AG04449 (cell line): ENCODE measurements at regions not wholly inside any gene's neighbourhood (a gene's known extent, or its start where the extent isn't known, plus 50 kb on each side); places are given as distances from the start of the nearest gene placed in this dataset.
A peak's percentile ranks its signal among the peaks of the same experiment; 100 is the strongest.
"Not testable (repeated sequence)": the region's sequence is repeated elsewhere in the genome, so short reads cannot be mapped to it uniquely, and the experiment has no call there.

Experiments
- CTCF ChIA-PET: fragments of 350-600 bp; formaldehyde crosslinking; extraction: SDS; loops from one replicate; lab custom pipeline; 2021; ENCODE audit warnings: antibody characterized with exemption; lab: Yijun Ruan, JAX
- POLR2A ChIA-PET: fragments of 400-600, 350-600 bp; formaldehyde crosslinking; extraction: SDS; loops from one replicate; lab custom pipeline; 2020; ENCODE audit warnings: antibody characterized with exemption, inconsistent platforms; lab: Yijun Ruan, JAX
- DNase-seq: peaks from one replicate; pipeline ENCODE4 v3.0.0-alpha.2; 2010; ENCODE audit warnings: low read depth, low spot score
- H3K4me3 ChIP-seq: 2 replicates; pipeline ENCODE4 v1.5.1; 2011; ENCODE audit warnings: low read depth, mild to moderate bottlenecking, control low read depth, low read length
- TF ChIP-seq, protein P1 (sequence below): IDR thresholded peaks from one replicate; pipeline ENCODE4 v1.5.1; 2011; ENCODE audit warnings: mild to moderate bottlenecking, moderate library complexity, low read length, control low read depth, inconsistent platforms; ENCODE audit not compliant: insufficient read depth; ENCODE audit errors: missing control alignments

DNA sequence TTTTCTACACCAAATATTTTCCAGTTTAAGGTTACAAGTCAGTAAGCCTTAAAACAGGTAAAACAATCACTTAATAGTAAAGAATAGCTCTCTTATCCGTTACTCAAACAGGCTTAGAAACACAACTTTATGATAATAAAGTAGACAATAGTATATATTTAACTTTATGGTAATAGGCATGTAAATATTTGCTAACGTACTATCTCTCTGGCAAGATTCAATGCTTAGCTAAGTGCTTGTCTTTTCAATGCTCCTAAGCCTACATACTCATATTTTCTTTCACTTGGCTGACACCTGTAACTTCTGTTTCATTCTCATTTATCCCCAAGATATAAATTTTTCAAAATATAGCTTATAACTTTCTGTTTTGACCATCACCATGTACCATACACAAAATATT lies 358.2 kb downstream of the HTR1B start:
- no peak overlapping the region for H3K4me3 ChIP-seq
- ChIA-PET POLR2A (no interaction called here), CTCF (interaction anchor here (0.9 kb wide), 1 partner anchor 358 kb away, joined by 4 read pairs; the partner anchor contains the start of gene HTR1B)
- DNase-seq = no peak
- TF ChIP-seq, protein P1, sequence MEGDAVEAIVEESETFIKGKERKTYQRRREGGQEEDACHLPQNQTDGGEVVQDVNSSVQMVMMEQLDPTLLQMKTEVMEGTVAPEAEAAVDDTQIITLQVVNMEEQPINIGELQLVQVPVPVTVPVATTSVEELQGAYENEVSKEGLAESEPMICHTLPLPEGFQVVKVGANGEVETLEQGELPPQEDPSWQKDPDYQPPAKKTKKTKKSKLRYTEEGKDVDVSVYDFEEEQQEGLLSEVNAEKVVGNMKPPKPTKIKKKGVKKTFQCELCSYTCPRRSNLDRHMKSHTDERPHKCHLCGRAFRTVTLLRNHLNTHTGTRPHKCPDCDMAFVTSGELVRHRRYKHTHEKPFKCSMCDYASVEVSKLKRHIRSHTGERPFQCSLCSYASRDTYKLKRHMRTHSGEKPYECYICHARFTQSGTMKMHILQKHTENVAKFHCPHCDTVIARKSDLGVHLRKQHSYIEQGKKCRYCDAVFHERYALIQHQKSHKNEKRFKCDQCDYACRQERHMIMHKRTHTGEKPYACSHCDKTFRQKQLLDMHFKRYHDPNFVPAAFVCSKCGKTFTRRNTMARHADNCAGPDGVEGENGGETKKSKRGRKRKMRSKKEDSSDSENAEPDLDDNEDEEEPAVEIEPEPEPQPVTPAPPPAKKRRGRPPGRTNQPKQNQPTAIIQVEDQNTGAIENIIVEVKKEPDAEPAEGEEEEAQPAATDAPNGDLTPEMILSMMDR = no peak

DNA sequence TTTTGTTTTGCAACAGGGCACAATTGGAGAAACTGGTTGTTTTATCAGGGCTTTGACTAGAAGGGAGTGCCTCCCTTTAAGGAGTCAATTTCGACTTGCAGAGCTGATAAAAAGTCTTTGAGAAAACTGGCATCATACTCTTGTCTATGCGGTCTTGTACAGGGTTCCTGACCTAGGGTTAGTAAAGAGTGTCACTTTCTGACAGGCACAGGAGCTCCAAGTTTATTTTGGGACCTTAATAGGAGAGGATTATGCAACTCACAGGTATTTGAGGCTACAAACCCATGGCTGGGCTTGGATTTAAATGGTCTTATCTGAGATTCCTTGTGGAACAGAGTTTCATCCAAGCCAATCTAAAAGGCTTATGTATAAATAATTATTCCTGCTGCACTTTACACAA lies 365.4 kb downstream of the HTR1B start:
- ChIA-PET CTCF (no interaction called here), POLR2A (no interaction called here)
- TF ChIP-seq, protein P1 = no peak
- DNase-seq = no peak
- no peak overlapping the region for H3K4me3 ChIP-seq

DNA sequence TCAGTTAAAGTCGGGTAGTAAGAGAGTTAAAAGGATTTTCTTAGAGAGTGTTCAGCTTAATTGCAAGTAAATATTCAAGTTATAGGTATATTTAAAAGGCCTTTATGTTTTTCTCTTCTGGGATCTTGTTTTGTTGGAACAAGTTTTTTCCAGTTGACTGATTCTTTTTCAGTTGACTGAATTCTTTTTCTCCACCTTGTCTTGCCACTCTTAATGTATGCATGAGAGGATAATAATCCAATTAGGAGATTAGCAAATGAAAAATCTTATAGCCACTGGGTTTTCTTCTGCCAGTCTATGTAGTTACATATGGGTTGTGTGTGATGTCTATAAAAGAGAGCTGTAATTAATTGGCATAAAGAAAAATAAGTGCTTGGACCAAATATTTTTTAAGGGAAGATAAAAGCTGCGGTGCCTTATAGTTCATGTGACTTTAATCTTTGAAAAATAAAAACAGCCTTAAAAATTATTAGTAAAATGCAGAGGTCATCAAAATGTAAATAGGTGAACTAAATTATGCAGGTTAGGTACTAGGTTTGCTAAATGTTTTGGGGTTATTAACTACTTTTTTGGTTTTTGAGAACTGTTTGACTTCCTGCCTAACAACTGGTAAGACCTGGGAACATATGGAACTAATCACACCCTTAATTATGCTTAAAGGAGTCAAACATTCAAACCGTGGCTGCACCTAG lies 367.2 kb downstream of the HTR1B start:
- ChIA-PET POLR2A (no interaction called here), CTCF (no interaction called here)
- DNase-seq = no peak
- TF ChIP-seq, protein P1 = no peak
- H3K4me3 ChIP-seq = no peak overlapping the region

DNA sequence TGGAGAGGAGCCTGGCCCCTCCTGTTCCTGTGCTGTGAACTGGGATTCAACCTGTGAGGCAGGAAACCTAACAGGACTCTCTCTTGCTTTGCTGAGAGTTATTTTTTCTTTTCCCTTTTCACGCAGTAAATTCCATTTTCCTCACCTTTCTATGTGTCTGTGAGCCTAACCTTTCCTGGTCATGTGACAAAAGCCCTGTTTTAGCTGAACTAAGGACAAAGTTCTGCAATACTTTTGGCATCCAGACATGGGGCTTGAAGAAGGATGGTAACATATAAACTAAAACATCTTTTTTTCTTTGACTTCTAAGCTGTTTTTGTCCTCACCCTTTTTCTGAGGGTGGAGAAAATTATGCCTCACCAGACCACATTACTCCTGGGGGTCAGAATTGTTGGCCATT lies 368.5 kb downstream of the HTR1B start:
- no peak for DNase-seq
- H3K4me3 ChIP-seq = no peak overlapping the region
- TF ChIP-seq, protein P1 = no peak
- CTCF ChIA-PET = no interaction called here
- POLR2A ChIA-PET = no interaction called here

DNA sequence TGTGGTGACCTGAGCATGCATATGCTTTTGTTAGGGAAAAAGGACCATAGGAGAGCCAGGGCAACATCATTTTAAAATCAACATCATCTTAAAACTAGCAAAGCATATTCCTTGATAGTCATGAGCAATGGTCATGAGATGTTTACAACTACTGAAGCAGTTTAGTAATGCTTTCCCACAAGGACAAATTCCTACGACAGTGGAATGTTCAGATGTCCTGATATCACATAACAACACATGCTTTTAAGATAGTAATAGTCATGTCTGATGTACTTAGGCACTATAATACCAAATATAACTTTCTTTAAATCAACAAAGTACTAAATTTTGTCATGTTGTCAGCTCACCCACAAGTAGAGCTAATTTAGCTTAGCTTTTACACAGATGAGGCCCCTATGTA lies 370.3 kb downstream of the HTR1B start:
- no peak overlapping the region for H3K4me3 ChIP-seq
- DNase-seq = peak; percentile 14
- POLR2A ChIA-PET = no interaction called here
- TF ChIP-seq, protein P1 = no peak
- CTCF ChIA-PET = no interaction called here

DNA sequence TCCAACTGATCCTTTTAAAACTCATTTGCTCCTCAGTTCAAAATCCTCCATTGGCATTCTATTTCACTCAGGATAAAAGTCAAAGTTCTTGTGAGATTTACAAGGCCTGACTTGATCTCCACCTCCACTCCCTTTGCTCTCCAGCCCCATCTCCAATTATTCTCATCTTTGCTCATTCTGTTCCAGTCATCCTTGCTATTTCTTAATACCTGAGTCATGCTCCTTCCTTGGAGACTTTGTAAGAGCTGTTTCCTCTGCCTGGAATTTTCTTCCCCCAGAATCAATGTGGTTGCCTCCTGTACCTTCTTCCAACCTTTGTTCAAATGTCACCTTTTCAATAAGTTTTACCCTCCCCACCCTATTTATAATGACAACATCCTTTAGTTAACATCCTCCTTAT lies 373.5 kb downstream of the HTR1B start:
- POLR2A ChIA-PET = no interaction called here

DNA sequence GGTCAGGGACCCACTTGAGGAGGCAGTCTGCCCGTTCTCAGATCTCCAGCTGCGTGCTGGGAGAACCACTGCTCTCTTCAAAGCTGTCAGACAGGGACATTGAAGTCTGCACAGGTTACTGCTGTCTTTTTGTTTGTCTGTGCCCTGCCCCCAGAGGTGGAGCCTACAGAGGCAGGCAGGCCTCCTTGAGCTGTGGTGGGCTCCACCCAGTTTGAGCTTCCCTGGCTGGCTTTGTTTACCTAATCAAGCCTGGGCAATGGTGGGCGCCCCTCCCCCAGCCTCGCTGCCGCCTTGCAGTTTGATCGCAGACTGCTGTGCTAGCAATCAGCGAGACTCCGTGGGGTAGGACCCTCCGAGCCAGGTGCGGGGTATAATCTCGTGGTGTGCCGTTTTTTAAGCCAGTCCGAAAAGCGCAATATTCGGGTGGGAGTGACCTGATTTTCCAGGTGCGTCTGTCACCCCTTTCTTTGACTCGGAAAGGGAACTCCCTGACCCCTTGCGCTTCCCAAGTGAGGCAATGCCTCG lies 375.4 kb downstream of the HTR1B start:
- H3K4me3 ChIP-seq, CTCF ChIA-PET, DNase-seq, POLR2A ChIA-PET: not testable (repeated sequence)

More for the DNA sequence above, 373.5 kb downstream of the HTR1B start:
- no peak overlapping the region for H3K4me3 ChIP-seq
- CTCF ChIA-PET = no interaction called here
- TF ChIP-seq, protein P1 = no peak
- DNase-seq = no peak
